Activated T-helper 9 cell treated with anti-CD3 and anti-CD28 coated beads, Interleukin-2, amount 50 U/mL, for 16 hours (primary cell): ENCODE measurements at regions not wholly inside any gene's neighbourhood (a gene's known extent, or its start where the extent isn't known, plus 50 kb on each side); places are given as distances from the start of the nearest gene placed in this dataset.
"Not testable (repeated sequence)": the region's sequence is repeated elsewhere in the genome, so short reads cannot be mapped to it uniquely, and the experiment has no call there.

ENCODE experiments used
- DNase-seq: peaks from one replicate; pipeline ENCODE4 v3.0.0-alpha.2; 2020; ENCODE audit warnings: low read depth

DNA sequence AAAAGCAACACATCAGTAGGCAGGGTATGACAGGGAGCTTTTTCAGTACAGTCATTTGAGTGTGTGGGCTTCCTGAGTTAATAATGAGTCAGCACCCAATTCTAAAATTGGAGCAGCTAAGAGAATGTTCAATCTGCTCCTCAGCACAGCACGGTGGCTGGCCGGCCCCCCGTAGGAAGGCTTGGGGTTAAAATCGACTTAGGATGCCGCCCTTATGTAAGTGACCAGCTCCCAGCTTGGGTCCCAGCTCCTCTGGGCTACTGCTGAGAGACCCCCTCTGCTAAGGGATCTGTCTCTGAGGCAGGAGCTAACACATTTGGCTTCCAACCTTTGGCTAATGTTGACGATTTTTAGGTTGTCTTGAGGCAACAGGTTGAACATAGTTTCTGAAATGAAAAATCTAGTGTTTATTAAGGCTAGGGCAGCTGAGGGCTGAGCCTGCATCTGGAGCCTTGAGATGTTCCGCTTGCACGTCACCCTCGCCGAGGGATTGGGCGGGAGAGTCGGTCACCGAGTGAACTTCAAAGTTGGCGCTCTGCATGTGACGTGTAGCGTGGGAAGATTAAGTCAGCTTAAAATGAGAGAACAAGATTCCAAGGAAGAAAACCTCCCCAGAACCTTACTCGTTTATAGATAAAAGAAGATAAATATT is 291.3 kb upstream of the PLGLB2 start:
- DNase-seq: not testable (repeated sequence)

DNA sequence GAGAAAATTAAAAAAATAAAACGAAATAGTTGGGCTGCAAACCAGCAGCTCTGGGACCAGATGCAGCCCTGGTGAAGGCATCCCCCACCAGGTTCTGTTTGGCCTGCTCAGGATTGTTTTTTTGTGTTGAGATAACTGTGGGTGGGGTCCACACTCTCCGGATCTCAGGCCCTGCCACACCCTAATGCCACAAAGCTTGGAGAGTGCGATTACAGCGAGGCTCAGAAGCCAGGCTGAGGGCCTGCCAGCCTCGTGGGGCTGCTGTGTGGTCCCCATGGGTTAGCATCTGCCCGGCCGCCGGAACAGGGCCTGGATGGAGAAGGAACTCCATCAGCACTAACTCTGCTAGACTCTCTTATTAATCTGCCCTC is 290.8 kb upstream of the PLGLB2 start:
- not testable (repeated sequence) for DNase-seq

DNA sequence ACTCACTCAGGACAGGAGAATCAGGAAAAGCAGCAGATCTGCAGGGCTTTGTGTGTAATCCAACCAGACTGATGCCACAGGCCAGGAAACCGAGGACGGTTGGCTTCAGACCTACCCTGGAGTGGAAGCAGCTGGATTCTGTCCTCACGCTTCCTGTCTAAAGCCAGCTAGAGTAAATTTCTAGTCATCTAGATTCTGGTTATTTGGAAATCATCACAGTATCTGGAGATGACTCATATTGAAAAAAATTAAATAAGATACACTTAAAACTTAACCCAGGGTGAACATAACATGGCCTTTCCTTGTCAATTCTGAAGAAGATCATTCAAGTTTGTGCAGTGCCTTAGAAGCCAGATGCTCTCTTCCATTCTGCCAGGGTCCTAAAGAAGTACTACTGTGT is 288.9 kb upstream of the PLGLB2 start:
- not testable (repeated sequence) for DNase-seq

DNA sequence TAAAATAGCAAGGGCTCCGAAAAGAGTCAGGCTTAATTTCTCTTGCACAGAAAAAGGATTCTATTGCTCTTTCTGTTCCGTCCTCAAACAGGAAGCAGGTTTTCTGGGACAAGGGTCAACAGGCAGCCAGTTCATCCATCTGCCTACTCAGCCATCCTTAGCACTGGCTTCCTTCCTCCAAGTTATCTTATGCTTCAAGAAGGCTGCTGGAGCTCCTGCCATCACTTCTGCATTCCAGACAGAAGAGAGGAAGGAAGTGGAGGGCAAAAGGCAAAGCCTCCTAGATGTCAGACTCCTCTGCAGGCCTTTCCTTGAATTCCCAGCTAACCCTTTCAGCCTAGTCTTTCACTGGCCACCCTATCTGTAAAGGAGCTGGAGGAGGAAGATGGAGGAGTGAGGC is 287.8 kb upstream of the PLGLB2 start:
- not testable (repeated sequence) for DNase-seq

DNA sequence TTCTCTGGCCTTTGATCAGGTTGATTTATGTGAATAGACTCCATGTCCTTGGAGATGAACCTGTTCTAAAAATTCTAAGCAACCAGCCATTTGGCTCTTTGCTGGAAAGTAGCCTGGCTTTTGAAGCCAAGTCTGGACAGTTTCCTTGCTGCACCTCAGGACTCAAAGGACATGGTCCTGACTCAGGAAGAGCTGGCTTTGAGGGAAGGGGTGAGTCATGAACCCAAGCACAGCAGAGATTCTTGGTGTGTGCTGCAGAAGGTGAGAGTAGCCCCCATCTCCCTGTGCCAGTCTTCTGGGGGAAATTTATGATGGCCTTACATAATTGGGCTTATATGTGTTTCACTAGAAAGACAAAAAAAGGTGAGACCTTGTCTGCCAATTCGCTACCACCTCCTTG is 287.2 kb upstream of the PLGLB2 start:
- not testable (repeated sequence) for DNase-seq

DNA sequence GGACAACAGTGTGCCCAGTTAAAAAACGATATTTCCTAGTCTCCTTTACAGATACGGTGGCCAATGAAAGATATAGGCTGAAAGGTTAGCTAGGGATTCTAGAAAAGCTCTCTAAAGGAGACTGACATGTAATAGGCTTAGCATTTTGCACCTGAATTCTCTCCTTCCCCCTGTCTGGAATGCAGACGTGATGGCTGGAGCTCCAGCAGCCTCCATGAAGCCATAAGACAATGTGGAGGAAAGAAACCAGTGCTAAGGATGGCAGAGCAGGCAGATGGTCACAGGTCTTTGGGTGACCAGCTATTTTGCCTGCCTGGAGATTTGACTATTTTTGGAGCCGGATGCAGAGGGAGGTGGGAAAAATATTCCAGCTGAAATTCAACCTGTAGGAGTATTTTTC is 286.2 kb upstream of the PLGLB2 start:
- DNase-seq: not testable (repeated sequence)

DNA sequence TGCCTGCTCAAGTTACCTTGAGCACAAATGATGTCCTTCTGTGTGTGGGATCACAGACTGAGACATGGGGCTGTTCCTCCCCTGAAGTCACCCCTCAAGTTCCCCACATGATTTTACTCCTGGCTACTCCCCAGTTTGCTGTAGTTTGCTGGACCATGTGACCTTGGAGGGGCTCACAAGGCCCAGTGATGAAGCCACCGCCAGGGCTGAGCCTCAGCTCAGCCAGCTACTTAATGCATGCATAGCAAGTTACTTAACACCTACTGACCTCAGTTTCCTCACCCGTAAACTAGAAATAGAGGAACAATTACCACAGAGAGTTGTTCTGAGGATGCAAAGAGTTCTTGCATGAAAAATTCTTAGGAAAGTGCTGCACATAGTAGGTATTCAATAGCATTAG is 283.7 kb upstream of the PLGLB2 start:
- not testable (repeated sequence) for DNase-seq

DNA sequence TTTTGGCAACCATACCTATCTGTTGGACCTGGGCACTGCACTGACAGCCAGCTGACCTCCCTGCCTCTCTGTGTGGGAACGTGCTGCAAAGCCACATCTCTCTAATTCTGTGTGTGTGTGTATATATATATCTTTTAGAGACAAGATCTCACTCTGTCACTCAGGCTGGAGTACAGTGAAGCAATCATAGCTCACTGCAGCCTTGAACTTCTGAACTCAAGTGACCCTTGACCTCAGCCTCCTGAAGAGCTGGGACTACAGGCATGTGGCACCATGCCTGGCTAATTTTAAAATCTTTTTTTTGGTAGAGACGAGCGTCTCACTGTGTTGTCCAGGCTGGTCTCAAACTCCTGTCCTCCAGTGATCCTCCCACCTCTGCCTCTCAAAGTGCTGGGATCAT is 282.2 kb upstream of the PLGLB2 start:
- DNase-seq: not testable (repeated sequence)

DNA sequence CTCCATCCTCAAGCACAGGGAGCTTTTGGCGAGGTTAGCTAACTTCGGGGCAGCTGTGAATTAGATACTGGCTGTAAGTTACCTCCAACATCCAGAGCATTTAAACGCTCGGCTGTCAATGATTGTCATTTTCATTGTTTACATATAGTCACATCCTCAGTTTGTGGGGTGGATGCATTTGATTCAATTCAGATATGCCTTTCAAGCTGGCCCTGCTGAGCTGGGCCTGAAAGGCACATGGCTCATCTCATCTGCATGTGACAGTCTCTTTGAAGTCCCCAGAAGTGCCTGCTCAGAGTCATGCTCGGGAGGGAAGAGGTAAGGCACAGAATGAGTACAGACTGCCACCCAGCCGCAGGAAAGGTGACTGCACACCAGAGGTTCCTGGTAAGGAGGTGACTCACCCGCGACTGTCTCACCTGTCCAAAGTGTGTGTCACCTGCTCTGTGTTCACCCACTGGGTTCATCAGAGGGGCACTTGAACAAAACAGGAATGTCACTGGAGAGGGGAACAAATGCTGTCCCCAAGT is 281.2 kb upstream of the PLGLB2 start:
- peak; percentile 57 for DNase-seq

DNA sequence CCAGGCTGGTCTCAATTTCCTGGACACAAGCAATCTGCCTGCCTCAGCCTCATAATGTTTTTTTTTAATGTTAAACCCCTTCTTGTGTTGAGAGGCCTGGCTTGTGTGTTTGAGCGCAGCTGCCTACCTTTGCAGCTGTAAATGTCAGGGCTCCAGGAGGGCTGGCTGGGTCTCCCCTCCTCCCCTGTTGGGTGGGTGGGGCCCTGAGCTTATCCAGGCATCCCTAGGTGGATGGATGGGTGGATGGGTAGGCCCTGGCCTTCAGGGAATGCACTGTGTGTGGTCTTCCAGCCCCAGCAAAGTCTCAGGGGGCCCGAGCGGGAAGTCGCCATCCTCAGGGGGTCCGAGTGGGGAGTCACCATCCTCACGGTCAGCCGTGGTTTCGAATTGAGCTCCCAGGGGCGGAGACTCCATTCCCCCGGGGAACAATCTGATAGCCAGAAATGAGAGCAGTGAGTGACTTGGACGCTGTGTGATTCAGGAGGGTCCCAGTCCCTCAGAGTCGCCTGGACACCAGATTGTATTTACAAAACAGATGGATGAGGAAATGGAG is 279.4 kb upstream of the PLGLB2 start:
- not testable (repeated sequence) for DNase-seq

DNA sequence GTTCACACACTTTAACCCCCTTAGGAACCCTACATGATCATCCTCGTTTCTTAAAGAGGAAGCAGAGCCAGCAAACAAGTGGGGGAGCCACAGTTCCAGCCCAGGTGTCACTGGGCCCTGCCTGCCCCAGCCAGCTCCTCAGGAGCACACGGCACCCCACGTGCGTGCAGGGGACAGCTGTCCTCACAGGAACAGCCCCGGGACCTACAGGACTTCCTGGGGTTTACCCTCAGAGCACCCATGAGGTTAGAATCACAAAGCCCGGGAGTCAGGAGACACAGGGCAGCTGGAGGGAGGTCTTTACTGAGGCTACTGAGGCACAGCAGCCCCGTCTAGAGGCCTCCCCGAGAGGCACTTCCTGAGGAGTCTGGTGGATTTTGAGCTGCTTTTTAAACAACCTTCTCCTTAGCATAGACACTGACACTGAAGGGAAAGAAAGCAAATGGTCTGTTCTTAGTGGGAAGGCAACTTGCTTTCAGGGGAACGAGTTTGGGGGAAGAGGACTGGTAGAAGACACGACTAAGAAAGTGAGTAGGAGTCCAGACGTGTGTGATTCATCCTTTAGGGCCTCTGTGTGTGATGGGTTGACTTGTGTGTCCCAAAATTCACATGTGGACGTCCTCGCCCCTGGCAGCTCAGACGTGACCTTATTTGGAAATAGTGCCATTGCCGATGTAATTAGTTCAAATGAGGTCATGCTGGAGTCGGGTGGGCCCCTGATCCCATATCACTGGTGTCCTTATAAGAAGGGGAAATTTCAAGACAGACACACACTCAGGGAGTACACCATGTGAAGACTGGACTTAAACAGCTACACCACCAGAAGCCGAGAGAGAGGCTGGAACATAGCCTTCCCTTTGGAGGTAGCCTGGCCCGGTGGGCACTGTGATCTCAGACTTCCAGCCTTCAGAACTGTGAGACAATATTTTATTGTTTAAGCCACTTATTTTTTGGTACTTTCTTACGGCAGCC is 278.4 kb upstream of the PLGLB2 start:
- not testable (repeated sequence) for DNase-seq

DNA sequence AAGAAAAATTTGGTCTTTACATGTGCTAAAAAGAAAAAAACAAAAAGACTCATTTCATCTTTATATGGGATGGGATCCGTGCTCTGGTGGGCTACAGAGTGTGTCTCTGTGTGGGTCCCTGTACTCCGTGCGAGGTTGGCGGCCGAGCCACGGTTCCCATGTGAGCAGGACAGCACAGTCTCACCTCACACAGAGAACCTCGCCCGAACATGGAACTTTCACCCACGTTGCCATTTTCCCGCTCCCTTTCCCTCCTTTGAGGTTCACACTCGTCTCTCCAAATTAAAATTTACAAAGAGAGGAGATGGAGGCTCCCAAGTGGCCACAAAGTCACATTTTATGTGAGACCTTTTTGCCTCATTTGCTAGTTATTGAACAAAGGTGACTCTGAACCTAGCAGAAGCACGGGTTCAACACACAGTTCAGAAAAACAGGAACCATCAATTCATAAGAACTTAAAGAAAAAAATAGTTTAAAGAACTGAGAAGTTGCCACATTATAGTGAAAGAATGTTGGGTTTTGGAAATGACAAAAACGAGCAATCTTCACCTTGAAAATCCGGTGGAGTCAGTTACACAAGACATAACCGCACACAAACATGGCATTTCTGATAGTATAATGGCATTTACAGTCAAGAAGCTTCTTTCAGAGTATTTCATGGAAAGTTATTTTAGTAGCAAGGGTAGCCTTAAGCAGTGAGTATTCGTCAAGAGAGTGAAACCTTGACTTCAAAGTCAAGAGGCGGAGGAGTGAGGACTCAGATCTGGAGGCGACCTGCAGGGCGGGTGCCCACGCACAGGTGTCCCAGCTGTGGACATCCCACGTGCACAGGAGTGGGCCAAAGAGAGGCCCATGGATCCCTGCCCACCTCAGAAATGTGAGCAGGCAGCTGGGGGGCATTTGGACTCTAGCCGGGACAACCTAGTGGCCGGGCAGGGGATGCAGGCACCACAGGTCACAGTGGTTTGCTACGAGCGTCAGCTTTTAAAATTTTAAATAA is 277.2 kb upstream of the PLGLB2 start:
- not testable (repeated sequence) for DNase-seq

DNA sequence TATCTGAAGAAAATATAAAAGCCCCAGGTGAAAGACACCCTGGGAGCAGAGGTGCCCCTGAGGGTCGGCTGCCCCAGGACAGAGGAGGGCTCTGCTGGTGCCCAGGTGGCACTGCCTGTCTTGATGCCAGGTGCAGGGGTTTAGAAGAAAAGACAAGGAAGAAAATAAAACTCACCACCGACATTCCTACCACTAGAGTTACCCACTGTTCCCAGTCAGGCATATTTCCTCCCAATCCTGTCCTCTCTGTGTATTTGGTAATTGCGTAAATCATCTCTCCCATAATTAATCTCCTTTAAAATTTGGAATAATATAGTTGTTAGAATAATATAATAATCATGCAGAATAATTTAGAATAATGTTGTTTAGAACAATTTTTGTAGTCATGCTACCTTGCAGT is 276.4 kb upstream of the PLGLB2 start:
- DNase-seq: not testable (repeated sequence)

DNA sequence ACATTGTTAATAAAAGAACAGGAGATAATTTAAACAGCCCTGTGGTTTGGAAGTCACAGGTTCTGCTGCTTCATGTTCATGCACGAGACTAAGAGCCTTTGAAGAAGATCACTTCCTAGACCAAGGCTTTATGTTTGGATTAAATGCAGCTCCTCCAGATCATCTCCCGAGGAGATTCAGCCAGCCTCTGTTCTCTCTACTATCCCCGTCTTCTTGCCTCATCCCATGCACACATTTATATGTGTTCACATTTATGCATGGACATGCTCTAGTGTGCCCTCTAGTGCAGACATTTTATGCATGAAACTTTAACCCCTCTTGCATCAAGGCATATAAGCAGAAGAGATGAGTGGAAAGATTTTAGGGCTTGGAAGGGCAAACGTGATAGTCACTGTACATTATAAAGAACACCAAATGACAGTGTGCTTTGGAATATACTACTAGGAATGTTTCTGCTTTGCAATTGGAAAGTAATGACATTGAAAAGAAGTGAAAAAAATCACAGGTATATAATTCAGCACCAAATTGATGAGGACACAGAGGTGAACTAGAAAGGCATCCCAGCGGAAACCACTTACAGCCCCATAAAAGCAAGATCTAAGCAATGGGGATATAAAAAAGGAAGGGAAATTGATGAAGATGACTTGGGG is 271.5 kb upstream of the PLGLB2 start:
- DNase-seq: not testable (repeated sequence)

DNA sequence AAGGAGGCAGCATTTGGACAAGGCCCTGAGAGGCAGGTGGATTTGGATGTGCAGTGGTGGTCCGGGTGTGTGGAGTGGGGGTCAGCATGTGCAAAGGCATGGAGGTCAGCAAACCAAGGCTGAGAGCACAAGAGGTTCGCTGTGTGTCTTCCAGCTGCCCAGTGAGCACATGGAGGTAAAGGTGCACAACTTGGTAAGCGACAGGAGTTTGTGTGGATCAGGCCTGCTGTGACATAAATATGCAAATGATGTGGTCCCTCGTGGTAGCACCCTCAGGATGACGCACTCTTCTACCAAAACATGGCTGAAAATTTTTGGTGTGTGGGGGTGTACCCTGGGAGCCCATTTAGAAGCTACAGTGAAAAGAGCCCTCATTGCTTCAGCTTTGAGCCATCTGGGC is 271.0 kb upstream of the PLGLB2 start:
- not testable (repeated sequence) for DNase-seq

DNA sequence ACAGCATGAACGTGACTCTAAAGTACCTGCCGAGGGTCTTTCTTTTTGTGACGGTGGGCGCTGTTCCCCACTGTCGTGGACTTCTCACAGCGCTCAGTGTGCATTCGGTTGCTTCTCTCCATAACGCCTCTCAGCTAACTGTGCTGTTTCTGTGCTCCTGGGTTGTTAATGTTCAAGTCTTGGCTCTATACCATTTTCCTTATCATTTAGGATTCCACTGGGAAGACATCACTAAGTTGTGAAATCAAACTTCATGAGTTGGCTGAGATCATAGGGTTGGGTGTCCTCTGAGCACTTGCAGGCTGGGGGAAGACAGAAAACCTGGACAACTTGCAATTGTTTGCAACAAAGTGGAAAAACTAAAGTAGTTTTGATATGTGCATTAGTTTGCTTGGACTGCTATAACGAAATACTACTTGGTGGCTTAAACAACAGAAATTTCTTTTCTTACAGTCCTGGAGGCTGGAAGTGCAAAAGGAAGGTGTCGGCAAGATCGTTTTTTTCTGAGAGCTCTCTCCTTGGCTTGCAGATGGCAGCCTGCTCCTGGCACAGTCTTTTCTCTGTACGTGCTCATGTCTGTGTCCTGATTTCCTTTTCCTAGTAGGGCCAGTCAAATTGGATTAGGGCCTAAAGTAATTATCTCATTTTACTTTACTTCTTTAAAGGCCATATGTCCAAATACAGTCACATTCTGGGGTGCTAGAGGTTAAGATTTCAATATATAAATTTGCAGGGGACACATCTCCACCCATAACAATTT is 270.0 kb upstream of the PLGLB2 start:
- DNase-seq: not testable (repeated sequence)

DNA sequence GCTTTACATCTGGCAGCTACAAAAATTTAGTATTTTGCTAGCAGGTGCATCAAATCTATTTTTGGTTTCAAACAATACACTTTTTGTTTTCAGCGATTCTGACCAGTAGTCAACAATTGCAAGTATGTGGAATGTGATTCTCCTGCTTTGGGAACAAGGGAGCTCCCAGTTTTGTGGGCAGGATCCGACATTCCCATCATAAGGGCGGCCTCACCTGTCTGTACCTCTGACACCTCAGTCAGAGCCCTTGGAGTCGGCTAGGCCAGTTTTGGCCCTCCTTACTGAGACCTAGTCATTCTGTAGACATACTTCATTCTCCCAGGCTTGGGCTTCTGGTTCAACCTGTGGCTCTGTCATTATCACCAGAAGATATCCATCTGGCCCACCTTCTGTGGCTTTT is 269.0 kb upstream of the PLGLB2 start:
- not testable (repeated sequence) for DNase-seq

DNA sequence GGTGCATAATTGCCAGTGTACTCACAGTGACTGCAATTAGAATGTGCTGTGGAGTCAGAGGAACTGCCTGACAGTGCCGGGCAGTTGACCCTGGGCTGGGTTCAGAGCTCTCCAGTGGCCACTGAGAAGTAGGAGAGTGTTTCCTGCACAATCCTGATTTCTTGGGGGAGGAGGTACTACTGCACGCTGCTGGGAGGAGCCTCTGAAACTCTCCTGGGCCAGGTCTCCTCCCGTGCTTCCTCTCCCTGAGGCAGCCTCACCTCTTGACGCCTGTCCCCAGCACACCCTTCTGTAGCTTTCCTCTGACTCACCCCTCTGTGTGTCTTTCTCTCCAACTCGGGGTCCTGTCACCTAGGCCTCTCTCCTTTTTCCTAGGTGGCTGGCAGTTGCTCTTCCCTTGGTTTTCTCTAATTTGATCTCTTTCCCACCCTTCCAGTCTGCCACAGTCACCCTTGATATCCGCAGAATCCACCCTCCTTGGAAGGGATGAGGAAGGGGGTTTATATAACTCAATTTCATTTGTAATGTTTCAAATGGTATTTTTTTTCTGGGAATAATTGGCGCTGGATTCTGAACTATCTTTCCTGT is 264.7 kb upstream of the PLGLB2 start:
- not testable (repeated sequence) for DNase-seq

DNA sequence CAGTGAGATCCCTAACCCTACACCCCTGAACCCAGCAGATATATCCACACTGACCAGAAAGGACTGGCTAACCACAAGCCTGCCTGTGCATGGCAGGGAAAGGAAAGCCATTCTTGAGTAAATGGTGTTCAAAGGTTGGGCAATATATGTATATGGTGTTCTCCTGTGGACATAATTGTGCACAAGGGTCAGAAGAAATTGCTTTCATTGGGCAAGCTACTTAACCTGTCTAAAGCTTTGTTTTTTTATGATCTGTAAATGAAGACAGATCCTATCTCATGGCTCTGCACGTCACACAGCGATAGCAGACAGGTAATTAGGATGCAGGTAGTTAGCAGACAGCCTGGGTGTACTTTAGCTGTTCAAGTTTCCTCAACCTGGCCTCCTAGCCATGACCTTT is 263.5 kb upstream of the PLGLB2 start:
- not testable (repeated sequence) for DNase-seq

DNA sequence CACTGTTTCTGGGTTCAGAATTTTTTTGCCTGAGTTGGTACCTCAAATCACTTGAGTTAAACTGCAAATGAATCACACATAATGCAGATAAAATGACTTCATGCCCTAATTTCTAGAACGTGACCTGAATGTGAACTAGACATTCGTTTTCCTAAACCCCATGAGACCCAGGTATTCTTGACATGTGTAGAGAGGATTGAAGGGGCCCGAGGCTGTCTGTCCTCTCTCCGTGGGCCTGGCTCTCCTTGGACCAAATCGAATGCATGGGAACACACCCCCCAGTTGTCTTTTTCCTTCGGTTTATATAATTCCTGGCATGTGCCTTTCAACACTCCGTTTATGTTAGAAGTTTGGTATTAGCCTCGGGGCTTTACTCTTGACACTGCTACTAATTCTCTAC is 262.4 kb upstream of the PLGLB2 start:
- DNase-seq: not testable (repeated sequence)
